DND-41 (cell line): ENCODE measurements at regions not wholly inside any gene's neighbourhood (a gene's known extent, or its start where the extent isn't known, plus 50 kb on each side); places are given as distances from the start of the nearest gene placed in this dataset.

Experiments
- ATAC-seq: fragments of 200-7000 bp; cut with Tn5 transposase; 3 replicates; pipeline ENCODE4 v1.9.1; 2021; ENCODE audit warnings: low read depth; ENCODE audit not compliant: insufficient read depth
- DNase-seq: peaks from one replicate; pipeline ENCODE4 v3.0.0-alpha.2; 2020
- H2AFZ ChIP-seq: 2 replicates; pipeline ENCODE4 v1.6.0; 2012; ENCODE audit warnings: low read depth, low read length
- H3K27ac ChIP-seq: 2 replicates; pipeline ENCODE4 v1.5.1; 2012; ENCODE audit warnings: low read length, inconsistent platforms
- H3K27me3 ChIP-seq: fragments of 200-600 bp; sonication (generic); 2 replicates; pipeline ENCODE4 v1.6.0; 2012; ENCODE audit warnings: low read length, mild to moderate bottlenecking, inconsistent platforms; ENCODE audit not compliant: insufficient read depth, poor library complexity
- H3K36me3 ChIP-seq: 2 replicates; pipeline ENCODE4 v1.5.1; 2012; ENCODE audit warnings: low read length, inconsistent platforms; ENCODE audit not compliant: insufficient read depth
- H3K4me1 ChIP-seq: 2 replicates; pipeline ENCODE4 v1.5.1; 2012; ENCODE audit warnings: mild to moderate bottlenecking, low read length; ENCODE audit not compliant: insufficient read depth
- H3K4me2 ChIP-seq: 2 replicates; pipeline ENCODE4 v1.6.0; 2012; ENCODE audit warnings: mild to moderate bottlenecking, moderate library complexity, low read length, inconsistent platforms; ENCODE audit not compliant: insufficient read depth
- H3K4me3 ChIP-seq, 2 experiments: fragments of 200-600 bp in 1 of 2; shearing (Covaris generic) in 1 of 2; 2 replicates each; pipeline ENCODE4 v1.5.1; 2012 to 2016; ENCODE audit warnings: inconsistent platforms in 2 of 2, low read length in 2 of 2, mild to moderate bottlenecking in 2 of 2, low read depth in 1 of 2, moderate library complexity in 1 of 2
- H3K79me2 ChIP-seq: 2 replicates; pipeline ENCODE4 v1.6.0; 2012; ENCODE audit warnings: low read length, inconsistent platforms; ENCODE audit not compliant: insufficient read depth
- H3K9ac ChIP-seq: 2 replicates; pipeline ENCODE4 v1.6.0; 2012; ENCODE audit warnings: low read depth, mild to moderate bottlenecking, inconsistent platforms, low read length, moderate library complexity
- H3K9me3 ChIP-seq: 2 replicates; pipeline ENCODE4 v1.5.1; 2012; ENCODE audit warnings: low read length, moderate library complexity, mild to moderate bottlenecking, inconsistent platforms; ENCODE audit not compliant: insufficient read depth, severe bottlenecking
- H4K20me1 ChIP-seq: 2 replicates; pipeline ENCODE4 v1.6.0; 2012; ENCODE audit warnings: low read length; ENCODE audit not compliant: insufficient read depth
- CTCF ChIP-seq: IDR thresholded peaks from 2 replicates; pipeline ENCODE4 v1.5.1; 2012; ENCODE audit warnings: borderline replicate concordance, low read length, moderate library complexity, mild to moderate bottlenecking; ENCODE audit not compliant: poor library complexity, severe bottlenecking; ENCODE audit errors: extremely low read depth
- EZH2 ChIP-seq: IDR thresholded peaks from 3 replicates; pipeline ENCODE4 v1.6.1; 2012; ENCODE audit warnings: borderline replicate concordance, low read depth, mild to moderate bottlenecking, moderate library complexity, low read length, inconsistent platforms; ENCODE audit not compliant: severe bottlenecking

- Histone ChIP-seq H3K4me3 (no peak overlapping the region), H3K9ac (no peak overlapping the region), H3K27ac (no peak overlapping the region), H3K4me2 (no peak overlapping the region), H3K4me1 (no peaks in the 10 kb centered on the region), H3K36me3 (no peaks in the 10 kb centered on the region), H3K79me2 (no peaks in the 10 kb centered on the region), H3K9me3 (no peaks in the 10 kb centered on the region), H2AFZ (no peak overlapping the region), H3K27me3 (peaks cover 11% of the 10 kb centered on the region), H4K20me1 (no peaks in the 10 kb centered on the region)
- TF ChIP-seq EZH2: no peak
- no peak for TF ChIP-seq CTCF
- DNase-seq (no peak), ATAC-seq (no peak)
These were observed 99.8 kb upstream of the MAP1B start for GRCh38 chr5:72007336-72008111.

- no peaks in the 10 kb centered on the region for H3K4me1 ChIP-seq
- ATAC-seq: no peak
- no peak for TF ChIP-seq CTCF
- TF ChIP-seq EZH2: no peak
- H3K27me3 ChIP-seq: peaks cover 4% of the 10 kb centered on the region
- H3K27ac ChIP-seq: no peak overlapping the region
- H3K4me3 ChIP-seq: no peak overlapping the region
- no peaks in the 10 kb centered on the region for H4K20me1 ChIP-seq
- DNase-seq: no peak
- no peaks in the 10 kb centered on the region for H3K79me2 ChIP-seq
- no peak overlapping the region for H3K9ac ChIP-seq
- no peak overlapping the region for H2AFZ ChIP-seq
- no peaks in the 10 kb centered on the region for H3K36me3 ChIP-seq
- H3K4me2 ChIP-seq: no peak overlapping the region
- H3K9me3 ChIP-seq: no peaks in the 10 kb centered on the region
These were observed 98.0 kb upstream of the MAP1B start for GRCh38 chr5:72009280-72009679.

- Histone ChIP-seq H4K20me1 (no peaks in the 10 kb centered on the region), H3K4me3 (no peak overlapping the region), H3K36me3 (no peaks in the 10 kb centered on the region), H3K4me2 (no peak overlapping the region), H2AFZ (no peak overlapping the region), H3K9me3 (no peaks in the 10 kb centered on the region), H3K27me3 (peaks cover 4% of the 10 kb centered on the region), H3K9ac (no peak overlapping the region), H3K4me1 (no peaks in the 10 kb centered on the region), H3K79me2 (no peaks in the 10 kb centered on the region), H3K27ac (no peak overlapping the region)
- ATAC-seq (no peak), DNase-seq (no peak)
- TF ChIP-seq CTCF (no peak), EZH2 (no peak)
These were observed 96.8 kb upstream of the MAP1B start for GRCh38 chr5:72010430-72010829.

DNA sequence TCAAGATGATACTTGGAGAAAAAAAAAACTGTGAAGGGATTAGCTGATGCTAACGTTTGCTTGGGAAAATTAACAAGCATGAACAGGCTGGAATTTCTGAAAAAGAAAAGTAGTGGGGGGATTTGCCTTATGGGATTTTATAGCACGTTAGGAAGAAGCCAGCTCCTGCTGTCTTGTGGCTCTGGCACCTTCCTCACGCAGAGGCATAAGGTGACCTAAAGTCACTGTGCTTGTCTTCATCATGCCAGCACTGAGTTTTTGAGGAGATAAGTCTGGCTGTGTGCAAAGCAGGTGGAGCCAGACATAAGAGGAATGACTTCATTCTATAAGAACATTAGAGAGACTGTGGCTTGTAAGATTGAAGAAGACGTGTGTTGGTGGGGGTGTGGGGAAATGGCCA, 94.4 kb upstream of the MAP1B start:
- Histone ChIP-seq H2AFZ (no peak overlapping the region), H3K79me2 (no peaks in the 10 kb centered on the region), H3K9me3 (no peaks in the 10 kb centered on the region), H3K27ac (no peak overlapping the region), H3K4me1 (no peaks in the 10 kb centered on the region), H3K9ac (no peak overlapping the region), H4K20me1 (no peaks in the 10 kb centered on the region), H3K4me2 (no peak overlapping the region), H3K4me3 (no peak overlapping the region), H3K36me3 (no peaks in the 10 kb centered on the region), H3K27me3 (peaks cover 3% of the 10 kb centered on the region)
- TF ChIP-seq EZH2 (no peak), CTCF (no peak)
- DNase-seq (no peak), ATAC-seq (no peak)
